22Rv1 (cell line): ENCODE measurements at regions not wholly inside any gene's neighbourhood (a gene's known extent, or its start where the extent isn't known, plus 50 kb on each side); places are given as distances from the start of the nearest gene placed in this dataset.

Source experiments
- H3K27ac ChIP-seq: fragments of 450-650 bp; 2 replicates; pipeline ENCODE4 v1.5.1; 2017
- CTCF ChIP-seq: fragments of 450-650 bp; IDR thresholded peaks from 2 replicates; pipeline ENCODE4 v1.5.1; 2017; ENCODE audit warnings: mild to moderate bottlenecking
- ZFX ChIP-seq: fragments of 450-650 bp; IDR thresholded peaks from 2 replicates; pipeline ENCODE4 v1.6.1; 2017; ENCODE audit warnings: antibody characterized with exemption, borderline replicate concordance

GRCh38 chr3:147538034-147538433, 128.9 kb downstream of the ZIC1 start:
- TF ChIP-seq ZFX (no peak), CTCF (no peak)
- H3K27ac ChIP-seq, result no peak overlapping the region

- no peak for TF ChIP-seq ZFX
- no peak overlapping the region for H3K27ac ChIP-seq
These were observed 131.8 kb downstream of the ZIC1 start for GRCh38 chr3:147540921-147541320.

- H3K27ac ChIP-seq, result no peak overlapping the region
- TF ChIP-seq ZFX (no peak), CTCF (no peak)
These were observed 135.1 kb downstream of the ZIC1 start for GRCh38 chr3:147544290-147544689.

GRCh38 chr3:147551491-147551890, 142.3 kb downstream of the ZIC1 start:
- H3K27ac ChIP-seq, result no peak overlapping the region
- TF ChIP-seq ZFX (no peak), CTCF (no peak)

GRCh38 chr3:147554332-147554731, 145.2 kb downstream of the ZIC1 start:
- no peak overlapping the region for H3K27ac ChIP-seq
- TF ChIP-seq ZFX (no peak), CTCF (no peak)

GRCh38 chr3:147572970-147573340, 163.8 kb downstream of the ZIC1 start:
- H3K27ac ChIP-seq, result no peak overlapping the region
- TF ChIP-seq ZFX, result no peak
- no peak for TF ChIP-seq CTCF

- no peak for TF ChIP-seq ZFX
- TF ChIP-seq CTCF, result no peak
- H3K27ac ChIP-seq, result no peak overlapping the region
These were observed 165.5 kb downstream of the ZIC1 start for GRCh38 chr3:147574621-147575020.

- TF ChIP-seq CTCF, result no peak
- no peak for TF ChIP-seq ZFX
- H3K27ac ChIP-seq, result no peak overlapping the region
These were observed 166.2 kb downstream of the ZIC1 start for GRCh38 chr3:147575391-147575790.
